ENCODE measurements at regions not wholly inside any gene's neighbourhood (a gene's known extent, or its start where the extent isn't known, plus 50 kb on each side); places are given as distances from the start of the nearest gene placed in this dataset.

- TF ChIP-seq MAX (IDR thresholded peaks at IDR 0.05; ENCODE audit: low read depth, low read length) = no peak
- no peak for TF ChIP-seq POLR2A (IDR thresholded peaks at IDR 0.05; ENCODE audit: low read depth, low read length)
- no peak for TF ChIP-seq FOXK2 (IDR thresholded peaks at IDR 0.05)
- TF ChIP-seq ZNF274 (IDR thresholded peaks at IDR 0.05; ENCODE audit: insufficient read depth, insufficient read length) = no peak
Observed at GRCh38 chr1:198845851-198846250, 207.0 kb downstream of the PTPRC start.
